ENCODE measurements at regions not wholly inside any gene's neighbourhood (a gene's known extent, or its start where the extent isn't known, plus 50 kb on each side); places are given as distances from the start of the nearest gene placed in this dataset.

GRCh38 chr11:116600930-116601329 is 171.9 kb downstream of the BUD13 start:
- TF ChIP-seq POLR2A (IDR thresholded peaks at IDR 0.05) (no peak), CTCF (IDR thresholded peaks at IDR 0.05) (no peak), POLR2AphosphoS5 (IDR thresholded peaks at IDR 0.05; ENCODE audit: insufficient read depth in 1 of 2, low read depth in 1 of 2) (no peak)
